ENCODE measurements at regions not wholly inside any gene's neighbourhood (a gene's known extent, or its start where the extent isn't known, plus 50 kb on each side); places are given as distances from the start of the nearest gene placed in this dataset.

- no peak overlapping the region for H2BK12ac ChIP-seq (ENCODE audit: low read depth, low read length)
- H2BK15ac ChIP-seq (ENCODE audit: low read length), result no peak overlapping the region
- no peaks in the 10 kb centered on the region for H3K79me1 ChIP-seq (ENCODE audit: low read depth, low read length)
- H3K27ac ChIP-seq (ENCODE audit: low read depth, low read length), result no peak overlapping the region
- H3K23me2 ChIP-seq (ENCODE audit: low read depth, low read length), result no peaks in the 10 kb centered on the region
- POLR2A ChIA-PET (ENCODE audit: partially characterized antibody), result no interaction called here
- no peak overlapping the region for H3K18ac ChIP-seq (ENCODE audit: extremely low read depth, low read length)
- H4K20me1 ChIP-seq (replicated peaks in 1 of 2; ENCODE audit: control insufficient read depth in 1 of 2, insufficient read depth in 2 of 2, low read length in 2 of 2), result no peaks in the 10 kb centered on the region
- no peak for FAIRE-seq
- DNase-seq (ENCODE audit: low read depth in 1 of 2, low spot score in 2 of 2), result no peak
- no peak overlapping the region for H2BK120ac ChIP-seq (replicated peaks; ENCODE audit: low read depth, low read length)
- no peak overlapping the region for H4K5ac ChIP-seq (ENCODE audit: insufficient read length, low read depth, low read length)
- H3K27me3 ChIP-seq (replicated peaks in 1 of 4; ENCODE audit: control insufficient read depth in 3 of 4, extremely low read depth in 1 of 4, insufficient read depth in 3 of 4, low read length in 3 of 4), result no peaks in the 10 kb centered on the region
- no peak overlapping the region for H3K56ac ChIP-seq (replicated peaks; ENCODE audit: insufficient read length, low read depth, low read length)
- H2BK20ac ChIP-seq (ENCODE audit: low read length), result no peak overlapping the region
- no peak for TF ChIP-seq BRCA1 (IDR thresholded peaks at IDR 0.05; ENCODE audit: low read depth, low read length)
- TF ChIP-seq CREB1 (IDR thresholded peaks at IDR 0.05), result no peak
- TF ChIP-seq SIN3A (conservative IDR thresholded peaks at IDR 0.05 in 1 of 2, IDR thresholded peaks at IDR 0.05 in 1 of 2; ENCODE audit: low read depth in 1 of 2, low read length in 2 of 2), result no peak
- TF ChIP-seq JUN (IDR thresholded peaks at IDR 0.05; ENCODE audit: low read depth, low read length), result no peak
- no peak for TF ChIP-seq GTF2F1 (IDR thresholded peaks at IDR 0.05; ENCODE audit: borderline replicate concordance, low read depth, low read length)
- TF ChIP-seq SIX5 (IDR thresholded peaks at IDR 0.05; ENCODE audit: low read depth, low read length), result no peak
- no peak for TF ChIP-seq SP4 (IDR thresholded peaks at IDR 0.05; ENCODE audit: low read length)
- TF ChIP-seq CTBP2 (IDR thresholded peaks at IDR 0.05; ENCODE audit: borderline replicate concordance, insufficient read depth, insufficient read length, low read length), result no peak
- TF ChIP-seq TCF12 (IDR thresholded peaks at IDR 0.05; ENCODE audit: low read depth, low read length), result no peak
- no peak for TF ChIP-seq RFX5 (IDR thresholded peaks at IDR 0.05; ENCODE audit: borderline replicate concordance, low read depth, low read length)
- no peak overlapping the region for H3K4me3 ChIP-seq (ENCODE audit: extremely low read depth in 1 of 4, insufficient read depth in 2 of 4, low read depth in 3 of 4, low read length in 4 of 4)
- H3K79me2 ChIP-seq (ENCODE audit: control insufficient read depth in 1 of 2, insufficient read depth in 2 of 2, low read length in 2 of 2), result no peaks in the 10 kb centered on the region
- H4K91ac ChIP-seq (replicated peaks; ENCODE audit: insufficient read length, low read length), result no peak overlapping the region
- WGBS, 2 experiments (ENCODE audit: extremely low coverage in 1 of 2, insufficient coverage in 1 of 2, insufficient read length in 1 of 2, insufficient replicate concordance in 2 of 2, low coverage in 1 of 2, low lambda C conversion rate in 2 of 2, missing lambda C conversion rate in 1 of 2), result 86% methylated on average over 1 of the region's 1 CpG; no CpG with 5 or more reads in 1 of the 2 experiments
- no peak overlapping the region for H3K4me2 ChIP-seq (ENCODE audit: insufficient read depth in 1 of 2, low read depth in 2 of 2, low read length in 2 of 2)
- H3K23ac ChIP-seq (ENCODE audit: insufficient read length), result no peak overlapping the region
- H3K4me1 ChIP-seq (replicated peaks in 1 of 4; ENCODE audit: control insufficient read depth in 3 of 4, insufficient read depth in 4 of 4, low read length in 3 of 4), result no peaks in the 10 kb centered on the region
- H2BK5ac ChIP-seq (ENCODE audit: low read depth, low read length), result no peak overlapping the region
- H3K9me3 ChIP-seq (ENCODE audit: insufficient read depth in 2 of 2, low read depth in 1 of 2, low read length in 1 of 2), result no peaks in the 10 kb centered on the region
- no peak overlapping the region for H2AK5ac ChIP-seq (ENCODE audit: low read depth, low read length)
- H3K36me3 ChIP-seq (ENCODE audit: control insufficient read depth in 2 of 4, insufficient read depth in 4 of 4, low read length in 3 of 4), result no peaks in the 10 kb centered on the region
- H4K8ac ChIP-seq (ENCODE audit: extremely low read depth, insufficient read depth, low read length), result no peak overlapping the region
- H3K4ac ChIP-seq (replicated peaks; ENCODE audit: insufficient read length, low read depth, low read length), result no peak overlapping the region
- H2AFZ ChIP-seq (ENCODE audit: low read length), result no peak overlapping the region
- no peak overlapping the region for H3K9ac ChIP-seq (replicated peaks in 1 of 4; ENCODE audit: extremely low read depth in 1 of 4, low read depth in 3 of 4, low read length in 3 of 4)
- no peak overlapping the region for H3K14ac ChIP-seq (ENCODE audit: insufficient read length)
- CTCF ChIA-PET (ENCODE audit: partially characterized antibody), result interaction anchor here (1.0 kb wide), 1 partner anchor 9 kb away, joined by 3 read pairs; no protein-coding TSS in a partner anchor
Measured at GRCh38 chr17:71502443-71502842, 618.4 kb upstream of the SOX9 start.
